Nephron progenitor cell (in vitro differentiated cells): ENCODE measurements at regions not wholly inside any gene's neighbourhood (a gene's known extent, or its start where the extent isn't known, plus 50 kb on each side); places are given as distances from the start of the nearest gene placed in this dataset.

Source experiments
- DNase-seq: peaks from one replicate; pipeline ENCODE4 v3.0.0; 2021
- H3K27ac Mint-ChIP-seq: 2 replicates; pipeline ENCODE4 v1.8.0; 2021; ENCODE audit warnings: mild to moderate bottlenecking, moderate library complexity, mixed read lengths
- H3K27me3 Mint-ChIP-seq: 2 replicates; pipeline ENCODE4 v1.8.0; 2021; ENCODE audit warnings: mild to moderate bottlenecking, low read depth, mixed read lengths; ENCODE audit not compliant: poor library complexity
- H3K36me3 Mint-ChIP-seq: 2 replicates; pipeline ENCODE4 v1.8.0; 2021; ENCODE audit warnings: low read depth, mixed read lengths
- H3K4me1 Mint-ChIP-seq: 2 replicates; pipeline ENCODE4 v1.8.0; 2021; ENCODE audit warnings: mixed read lengths
- H3K4me3 Mint-ChIP-seq: 2 replicates; pipeline ENCODE4 v1.8.0; 2021; ENCODE audit warnings: mild to moderate bottlenecking, moderate library complexity, mixed read lengths
- H3K9me3 Mint-ChIP-seq: 2 replicates; pipeline ENCODE4 v1.8.0; 2021; ENCODE audit warnings: mild to moderate bottlenecking, moderate library complexity, mixed read lengths
- TF ChIP-seq, protein P1 (sequence below): fragments of 200-600 bp; sonication (generic); IDR thresholded peaks from 2 replicates; pipeline ENCODE4 v1.5.0; 2021; ENCODE audit warnings: antibody characterized with exemption

DNA sequence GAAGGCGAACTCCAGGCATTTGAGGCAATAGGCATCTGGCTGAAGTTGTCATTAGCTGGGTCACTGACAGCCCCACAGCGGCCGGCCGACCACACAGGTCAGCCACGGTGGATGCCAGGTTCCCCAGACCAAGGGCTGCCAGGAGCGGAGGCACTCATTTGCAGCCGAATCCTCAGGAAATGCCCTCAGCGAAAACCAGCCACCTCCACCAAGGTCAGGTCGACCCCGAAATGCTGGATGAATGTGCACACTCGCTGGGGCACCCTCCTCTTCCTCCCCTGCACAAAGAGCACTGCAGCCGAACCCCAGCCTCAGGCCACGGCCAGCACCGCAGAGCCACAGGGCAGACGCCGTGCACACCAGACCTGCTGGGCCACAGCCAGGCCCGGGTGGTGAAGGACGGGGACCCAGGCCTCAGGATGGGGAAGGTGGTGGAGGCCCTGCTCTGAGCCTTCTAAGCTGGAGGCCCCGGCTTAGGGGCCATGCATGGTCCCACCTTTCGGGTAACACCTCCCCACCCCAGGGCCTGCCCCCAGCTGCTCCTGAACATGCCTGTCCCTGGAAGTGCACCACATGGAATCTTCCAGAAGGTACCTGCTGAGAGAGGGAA is 206.0 kb downstream of the BRD1 start:
- no peak overlapping the region for H3K4me3 Mint-ChIP-seq
- H3K36me3 Mint-ChIP-seq: no peaks in the 10 kb centered on the region
- no peak overlapping the region for H3K27ac Mint-ChIP-seq
- H3K27me3 Mint-ChIP-seq: peaks cover 29% of the 10 kb centered on the region
- H3K4me1 Mint-ChIP-seq: peaks cover 31% of the 10 kb centered on the region
- H3K9me3 Mint-ChIP-seq: no peaks in the 10 kb centered on the region
- TF ChIP-seq, protein P1, sequence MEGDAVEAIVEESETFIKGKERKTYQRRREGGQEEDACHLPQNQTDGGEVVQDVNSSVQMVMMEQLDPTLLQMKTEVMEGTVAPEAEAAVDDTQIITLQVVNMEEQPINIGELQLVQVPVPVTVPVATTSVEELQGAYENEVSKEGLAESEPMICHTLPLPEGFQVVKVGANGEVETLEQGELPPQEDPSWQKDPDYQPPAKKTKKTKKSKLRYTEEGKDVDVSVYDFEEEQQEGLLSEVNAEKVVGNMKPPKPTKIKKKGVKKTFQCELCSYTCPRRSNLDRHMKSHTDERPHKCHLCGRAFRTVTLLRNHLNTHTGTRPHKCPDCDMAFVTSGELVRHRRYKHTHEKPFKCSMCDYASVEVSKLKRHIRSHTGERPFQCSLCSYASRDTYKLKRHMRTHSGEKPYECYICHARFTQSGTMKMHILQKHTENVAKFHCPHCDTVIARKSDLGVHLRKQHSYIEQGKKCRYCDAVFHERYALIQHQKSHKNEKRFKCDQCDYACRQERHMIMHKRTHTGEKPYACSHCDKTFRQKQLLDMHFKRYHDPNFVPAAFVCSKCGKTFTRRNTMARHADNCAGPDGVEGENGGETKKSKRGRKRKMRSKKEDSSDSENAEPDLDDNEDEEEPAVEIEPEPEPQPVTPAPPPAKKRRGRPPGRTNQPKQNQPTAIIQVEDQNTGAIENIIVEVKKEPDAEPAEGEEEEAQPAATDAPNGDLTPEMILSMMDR: no peak
- no peak for DNase-seq

DNA sequence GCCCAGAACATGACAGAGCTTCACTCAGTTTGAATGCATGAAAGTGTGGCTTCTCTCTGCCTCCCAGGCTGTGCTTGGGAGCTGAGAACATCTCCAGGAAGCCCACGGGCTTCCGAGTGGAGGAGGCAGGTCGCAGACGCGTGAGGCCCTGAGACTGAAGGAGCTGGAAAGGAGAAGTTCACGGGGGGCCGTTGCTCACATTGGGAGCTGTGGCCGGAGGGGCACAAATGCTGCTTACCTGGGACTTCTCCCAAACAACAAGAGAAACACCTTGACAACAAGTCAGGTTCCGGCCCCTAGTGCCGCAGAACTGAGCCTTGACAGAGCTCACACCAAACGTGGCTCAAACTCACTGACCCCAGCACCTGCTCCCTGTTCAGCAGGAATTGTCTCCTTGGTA is 207.0 kb downstream of the BRD1 start:
- DNase-seq: no peak
- peaks cover 31% of the 10 kb centered on the region for H3K4me1 Mint-ChIP-seq
- TF ChIP-seq, protein P1: no peak
- peaks cover 4% of the 10 kb centered on the region for H3K9me3 Mint-ChIP-seq
- no peaks in the 10 kb centered on the region for H3K36me3 Mint-ChIP-seq
- no peak overlapping the region for H3K4me3 Mint-ChIP-seq
- peaks cover 27% of the 10 kb centered on the region for H3K27me3 Mint-ChIP-seq
- no peak overlapping the region for H3K27ac Mint-ChIP-seq

DNA sequence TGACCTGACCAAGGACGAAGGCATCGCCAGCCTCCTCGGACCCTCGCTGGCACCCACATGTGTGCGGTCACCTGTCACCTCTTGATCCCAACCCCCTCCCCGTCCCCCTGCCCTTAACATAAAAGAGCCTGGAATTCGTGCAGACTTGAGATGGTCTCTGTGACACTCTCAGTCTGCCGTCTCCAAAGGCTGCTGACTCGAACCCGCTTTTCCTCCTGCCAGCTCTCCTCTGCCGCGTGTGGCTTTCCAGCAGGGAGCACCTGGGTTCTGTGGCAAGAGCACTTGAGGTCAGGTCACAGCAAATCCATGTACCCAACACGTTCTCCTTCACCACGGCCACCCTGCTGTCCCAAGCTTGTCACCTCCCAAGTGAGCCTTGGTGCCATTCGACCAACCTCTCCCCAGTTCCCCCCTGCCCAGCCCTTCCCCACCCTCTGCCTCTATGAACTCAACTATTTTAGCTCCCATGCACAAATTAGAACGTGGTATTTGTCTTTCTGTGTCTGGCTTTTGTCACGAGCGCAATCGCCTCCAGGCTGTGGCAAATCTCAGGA is 207.6 kb downstream of the BRD1 start:
- H3K9me3 Mint-ChIP-seq: peaks cover 4% of the 10 kb centered on the region
- no peak for DNase-seq
- TF ChIP-seq, protein P1: no peak
- no peak overlapping the region for H3K27ac Mint-ChIP-seq
- peaks cover 24% of the 10 kb centered on the region for H3K27me3 Mint-ChIP-seq
- H3K4me3 Mint-ChIP-seq: no peak overlapping the region
- peaks cover 26% of the 10 kb centered on the region for H3K4me1 Mint-ChIP-seq
- no peaks in the 10 kb centered on the region for H3K36me3 Mint-ChIP-seq

DNA sequence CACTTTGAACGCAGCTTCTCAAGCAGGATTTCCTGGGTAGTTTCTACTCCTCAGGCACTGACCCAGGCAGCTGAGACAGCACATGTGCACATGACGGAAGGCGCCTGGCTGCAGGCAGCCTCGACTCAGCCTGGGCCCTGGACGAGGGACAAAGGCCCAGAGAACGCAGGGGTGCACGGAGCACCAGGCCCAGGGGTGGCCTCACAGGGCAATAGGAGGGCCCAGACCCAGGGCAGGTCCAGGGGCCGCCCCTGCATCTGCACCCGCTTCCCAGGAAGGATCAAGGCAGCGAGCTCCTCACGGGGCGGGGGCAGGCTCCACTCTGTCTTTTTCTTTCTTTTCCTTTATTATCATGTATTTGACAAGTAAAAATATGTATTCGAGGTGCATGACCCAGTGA is 208.4 kb downstream of the BRD1 start:
- Mint-ChIP-seq H3K36me3 (no peaks in the 10 kb centered on the region), H3K4me1 (peaks cover 21% of the 10 kb centered on the region), H3K27ac (no peak overlapping the region), H3K9me3 (peaks cover 10% of the 10 kb centered on the region), H3K27me3 (peaks cover 24% of the 10 kb centered on the region), H3K4me3 (no peak overlapping the region)
- DNase-seq: no peak
- TF ChIP-seq, protein P1: no peak

DNA sequence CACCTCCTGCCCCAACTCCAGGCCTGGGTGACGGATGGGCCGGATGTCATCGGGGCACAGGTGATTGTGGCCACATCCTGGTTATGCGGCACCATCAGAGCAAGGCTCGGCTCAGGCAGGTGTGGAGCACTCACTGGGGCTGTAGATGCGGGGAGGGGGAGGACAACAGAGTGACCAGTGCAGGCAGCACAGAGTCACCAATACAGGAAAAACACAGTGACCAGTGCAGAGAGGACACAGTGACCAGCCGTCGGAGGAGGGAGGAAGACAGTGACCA is 209.1 kb downstream of the BRD1 start:
- no peak overlapping the region for H3K27ac Mint-ChIP-seq
- peaks cover 14% of the 10 kb centered on the region for H3K9me3 Mint-ChIP-seq
- TF ChIP-seq, protein P1: no peak
- no peaks in the 10 kb centered on the region for H3K36me3 Mint-ChIP-seq
- DNase-seq: no peak
- H3K4me1 Mint-ChIP-seq: peaks cover 21% of the 10 kb centered on the region
- H3K27me3 Mint-ChIP-seq: peaks cover 24% of the 10 kb centered on the region
- no peak overlapping the region for H3K4me3 Mint-ChIP-seq
